ENCODE measurements at regions not wholly inside any gene's neighbourhood (a gene's known extent, or its start where the extent isn't known, plus 50 kb on each side); places are given as distances from the start of the nearest gene placed in this dataset.

GRCh38 chr3:139157161-139157932 is 112.7 kb upstream of the PRR23C start:
- TF ChIP-seq POLR2A (IDR thresholded peaks at IDR 0.05) (no peak), CTCF (IDR thresholded peaks at IDR 0.05) (no peak)
